Coronary artery (tissue), 2 donors: ENCODE measurements at regions not wholly inside any gene's neighbourhood (a gene's known extent, or its start where the extent isn't known, plus 50 kb on each side); places are given as distances from the start of the nearest gene placed in this dataset.

Experiments used
- DNase-seq: peaks from one replicate; pipeline ENCODE4 v3.0.0-alpha.2; 2017; ENCODE audit warnings: low spot score
- H3K27ac ChIP-seq, 2 donors: fragments of 200-600 bp; sonication (generic); one replicate each; pipeline ENCODE4 v1.5.1; 2016 to 2019
- H3K4me3 ChIP-seq: fragments of 200-600 bp; sonication (generic); 2 replicates; pipeline ENCODE4 v1.5.1; 2016; ENCODE audit warnings: mild to moderate bottlenecking, moderate library complexity
- CTCF ChIP-seq: fragments of 200-600 bp; sonication (generic); IDR thresholded peaks from one replicate; pipeline ENCODE4 v1.5.1; 2019; ENCODE audit warnings: antibody characterized with exemption

- no peak for DNase-seq
- no peak overlapping the region for H3K4me3 ChIP-seq
Observed at GRCh38 chr3:162087361-162087760, 590.8 kb downstream of the OTOL1 start.

GRCh38 chr3:162092751-162093150, 596.1 kb downstream of the OTOL1 start:
- no peak overlapping the region for H3K27ac ChIP-seq
- no peak overlapping the region for H3K4me3 ChIP-seq
- no peak for TF ChIP-seq CTCF
- no peak for DNase-seq

More at GRCh38 chr3:162087361-162087760, 590.8 kb downstream of the OTOL1 start:
- H3K27ac ChIP-seq: no peak overlapping the region
- no peak for TF ChIP-seq CTCF

- DNase-seq: no peak
- H3K27ac ChIP-seq: no peak overlapping the region
- TF ChIP-seq CTCF: no peak
- no peak overlapping the region for H3K4me3 ChIP-seq
Observed at GRCh38 chr3:162094301-162094700, 597.7 kb downstream of the OTOL1 start.

- Histone ChIP-seq H3K4me3 (no peak overlapping the region), H3K27ac (no peak overlapping the region)
- DNase-seq: no peak
- no peak for TF ChIP-seq CTCF
Observed at GRCh38 chr3:162096874-162097273, 600.3 kb downstream of the OTOL1 start.

GRCh38 chr3:162103808-162104207, 607.2 kb downstream of the OTOL1 start:
- Histone ChIP-seq H3K27ac (no peak overlapping the region), H3K4me3 (no peak overlapping the region)
- TF ChIP-seq CTCF: no peak
- DNase-seq: no peak

- no peak for DNase-seq
- TF ChIP-seq CTCF: no peak
- Histone ChIP-seq H3K4me3 (no peak overlapping the region), H3K27ac (no peak overlapping the region)
Observed at GRCh38 chr3:162111861-162112260, 615.3 kb downstream of the OTOL1 start.

- H3K27ac ChIP-seq: no peak overlapping the region
- no peak overlapping the region for H3K4me3 ChIP-seq
- no peak for DNase-seq
- TF ChIP-seq CTCF: no peak
Observed at GRCh38 chr3:162112719-162113118, 616.1 kb downstream of the OTOL1 start.
